ENCODE measurements at regions not wholly inside any gene's neighbourhood (a gene's known extent, or its start where the extent isn't known, plus 50 kb on each side); places are given as distances from the start of the nearest gene placed in this dataset.

- FAIRE-seq: no peak
Measured at GRCh38 chr4:175561696-175562095, 250.4 kb downstream of the GPM6A start.

DNA sequence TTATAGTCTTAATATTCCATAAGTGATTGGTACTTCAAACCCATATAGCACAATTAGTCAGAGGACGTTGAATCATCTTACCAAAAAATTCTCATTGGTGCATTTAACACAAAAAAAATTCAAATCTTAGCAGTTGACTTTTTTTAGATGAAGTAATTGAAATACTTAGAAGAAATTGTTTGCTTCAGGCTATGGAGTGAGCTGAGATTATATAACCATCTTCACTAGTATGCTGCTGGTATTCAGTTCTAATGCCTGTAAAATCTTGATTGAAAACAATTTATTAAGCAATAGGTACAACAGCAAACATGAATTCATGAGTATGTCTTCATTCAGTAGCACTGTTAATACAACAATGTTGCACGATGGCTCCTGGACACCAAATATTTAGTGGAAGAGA is 250.0 kb downstream of the GPM6A start:
- no peak for FAIRE-seq

DNA sequence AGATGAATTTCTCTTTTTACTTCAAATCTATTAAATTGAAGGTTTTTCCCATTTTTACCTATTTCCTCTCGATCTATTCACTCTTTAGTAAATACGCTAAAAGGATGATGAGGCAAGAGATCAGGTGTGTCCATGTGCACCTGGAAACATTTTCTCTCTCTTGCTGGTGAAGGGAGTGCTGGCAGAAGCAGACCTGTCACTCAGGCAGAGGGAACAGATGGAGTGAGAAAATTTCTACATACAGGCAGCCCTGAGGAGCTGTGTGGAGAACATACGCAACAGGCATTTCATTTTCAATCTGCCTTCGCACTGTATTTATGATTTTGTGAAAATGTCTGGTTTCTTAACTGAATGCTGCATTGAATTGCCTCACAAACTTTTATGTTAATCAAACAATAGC is 249.5 kb downstream of the GPM6A start:
- no peak for FAIRE-seq
